ENCODE measurements at regions not wholly inside any gene's neighbourhood (a gene's known extent, or its start where the extent isn't known, plus 50 kb on each side); places are given as distances from the start of the nearest gene placed in this dataset.
"Not testable (repeated sequence)": the region's sequence is repeated elsewhere in the genome, so short reads cannot be mapped to it uniquely, and the experiment has no call there.

- Histone ChIP-seq H3K4me1 (ENCODE audit: control insufficient read depth, extremely low read depth, insufficient read depth, low read length) (no peaks in the 10 kb centered on the region), H3K4me3 (ENCODE audit: control insufficient read depth in 2 of 3, extremely low read depth in 1 of 3, insufficient read depth in 2 of 3, low read depth in 1 of 3, low read length in 3 of 3) (no peak overlapping the region), H2AFZ (ENCODE audit: control insufficient read depth, low read length) (no peak overlapping the region), H3K9me1 (ENCODE audit: control insufficient read depth, extremely low read depth, insufficient read depth, low read length) (no peaks in the 10 kb centered on the region), H3K27me3 (ENCODE audit: control insufficient read depth, extremely low read depth, insufficient read depth, low read length) (peaks cover 42% of the 10 kb centered on the region), H3K9me3 (ENCODE audit: control insufficient read depth, low read depth, low read length) (no peaks in the 10 kb centered on the region), H4K20me1 (ENCODE audit: control insufficient read depth, extremely low read depth, insufficient read depth, low read length) (no peaks in the 10 kb centered on the region), H3K4me2 (ENCODE audit: control insufficient read depth, extremely low read depth, insufficient read depth, low read depth, low read length) (no peak overlapping the region), H3K9ac (ENCODE audit: control insufficient read depth, extremely low read depth, insufficient read depth, low read length) (no peak overlapping the region), H3K79me2 (ENCODE audit: control insufficient read depth, insufficient read depth, low read length) (no peaks in the 10 kb centered on the region), H3K36me3 (ENCODE audit: control insufficient read depth in 2 of 2, extremely low read depth in 1 of 2, insufficient read depth in 2 of 2, low read length in 2 of 2) (no peaks in the 10 kb centered on the region), H3K27ac (ENCODE audit: control insufficient read depth, insufficient read depth, low read length) (no peak overlapping the region)
- dilution Hi-C loops (cut with MboI; ENCODE audit: extremely low pct_ligation_motif_present, low sequenced_read_pairs), result no loop called here
- DNase-seq (ENCODE audit: low read depth, low spot score) (no peak), FAIRE-seq (no peak)
- no peak for TF ChIP-seq EZH2 (IDR thresholded peaks at IDR 0.05; ENCODE audit: low read length)
Observed at GRCh38 chr4:3874525-3875110, 108.4 kb downstream of the ADRA2C start.

GRCh38 chr4:3875466-3875865, 109.3 kb downstream of the ADRA2C start:
- H3K9me1 ChIP-seq (ENCODE audit: control insufficient read depth, extremely low read depth, insufficient read depth, low read length), result no peaks in the 10 kb centered on the region
- H3K4me2 ChIP-seq (ENCODE audit: control insufficient read depth, extremely low read depth, insufficient read depth, low read depth, low read length), result no peak overlapping the region
- H3K4me3 ChIP-seq (ENCODE audit: control insufficient read depth in 2 of 3, extremely low read depth in 1 of 3, insufficient read depth in 2 of 3, low read depth in 1 of 3, low read length in 3 of 3), result no peak overlapping the region
- no peak overlapping the region for H3K9ac ChIP-seq (ENCODE audit: control insufficient read depth, extremely low read depth, insufficient read depth, low read length)
- H3K27ac ChIP-seq (ENCODE audit: control insufficient read depth, insufficient read depth, low read length), result no peak overlapping the region
- H3K79me2 ChIP-seq (ENCODE audit: control insufficient read depth, insufficient read depth, low read length), result no peaks in the 10 kb centered on the region
- no peak for FAIRE-seq
- TF ChIP-seq CTCF (optimal IDR thresholded peaks at IDR 0.05 in 1 of 3, IDR thresholded peaks at IDR 0.05 in 1 of 3, conservative IDR thresholded peaks at IDR 0.05 in 1 of 3; ENCODE audit: extremely low read depth in 1 of 3, insufficient read depth in 2 of 3, low read length in 3 of 3) (no peak), EZH2 (IDR thresholded peaks at IDR 0.05; ENCODE audit: low read length) (no peak)
- H3K4me1 ChIP-seq (ENCODE audit: control insufficient read depth, extremely low read depth, insufficient read depth, low read length), result no peaks in the 10 kb centered on the region
- H2AFZ ChIP-seq (ENCODE audit: control insufficient read depth, low read length), result no peak overlapping the region
- H4K20me1 ChIP-seq (ENCODE audit: control insufficient read depth, extremely low read depth, insufficient read depth, low read length), result no peaks in the 10 kb centered on the region
- H3K36me3 ChIP-seq (ENCODE audit: control insufficient read depth in 2 of 2, extremely low read depth in 1 of 2, insufficient read depth in 2 of 2, low read length in 2 of 2), result no peaks in the 10 kb centered on the region
- no peak for DNase-seq (ENCODE audit: low read depth, low spot score)
- dilution Hi-C loops (cut with MboI; ENCODE audit: extremely low pct_ligation_motif_present, low sequenced_read_pairs), result no loop called here
- H3K27me3 ChIP-seq (ENCODE audit: control insufficient read depth, extremely low read depth, insufficient read depth, low read length), result peaks cover 49% of the 10 kb centered on the region
- no peaks in the 10 kb centered on the region for H3K9me3 ChIP-seq (ENCODE audit: control insufficient read depth, low read depth, low read length)

- dilution Hi-C loops (cut with MboI; ENCODE audit: extremely low pct_ligation_motif_present, low sequenced_read_pairs); H3K36me3 ChIP-seq (ENCODE audit: control insufficient read depth in 2 of 2, extremely low read depth in 1 of 2, insufficient read depth in 2 of 2, low read length in 2 of 2); H3K4me1 ChIP-seq (ENCODE audit: control insufficient read depth, extremely low read depth, insufficient read depth, low read length); H3K9me1 ChIP-seq (ENCODE audit: control insufficient read depth, extremely low read depth, insufficient read depth, low read length); H4K20me1 ChIP-seq (ENCODE audit: control insufficient read depth, extremely low read depth, insufficient read depth, low read length); H3K9ac ChIP-seq (ENCODE audit: control insufficient read depth, extremely low read depth, insufficient read depth, low read length); DNase-seq (ENCODE audit: low read depth, low spot score); H3K9me3 ChIP-seq (ENCODE audit: control insufficient read depth, low read depth, low read length); H3K27ac ChIP-seq (ENCODE audit: control insufficient read depth, insufficient read depth, low read length); FAIRE-seq; H2AFZ ChIP-seq (ENCODE audit: control insufficient read depth, low read length); H3K4me3 ChIP-seq (ENCODE audit: control insufficient read depth in 2 of 3, extremely low read depth in 1 of 3, insufficient read depth in 2 of 3, low read depth in 1 of 3, low read length in 3 of 3); H3K4me2 ChIP-seq (ENCODE audit: control insufficient read depth, extremely low read depth, insufficient read depth, low read depth, low read length); H3K79me2 ChIP-seq (ENCODE audit: control insufficient read depth, insufficient read depth, low read length): not testable (repeated sequence)
- peaks cover 43% of the 10 kb centered on the region for H3K27me3 ChIP-seq (ENCODE audit: control insufficient read depth, extremely low read depth, insufficient read depth, low read length)
Observed at GRCh38 chr4:3876057-3876845, 110.1 kb downstream of the ADRA2C start.
